ENCODE measurements at regions not wholly inside any gene's neighbourhood (a gene's known extent, or its start where the extent isn't known, plus 50 kb on each side); places are given as distances from the start of the nearest gene placed in this dataset.

- DNase-seq = no peak
Observed at GRCh38 chr4:57661517-57662090, 551.4 kb upstream of the IGFBP7 start.

GRCh38 chr4:57658673-57659072 is 548.5 kb upstream of the IGFBP7 start:
- no peak for DNase-seq

GRCh38 chr4:57658188-57658587 is 548.0 kb upstream of the IGFBP7 start:
- DNase-seq = no peak

DNA sequence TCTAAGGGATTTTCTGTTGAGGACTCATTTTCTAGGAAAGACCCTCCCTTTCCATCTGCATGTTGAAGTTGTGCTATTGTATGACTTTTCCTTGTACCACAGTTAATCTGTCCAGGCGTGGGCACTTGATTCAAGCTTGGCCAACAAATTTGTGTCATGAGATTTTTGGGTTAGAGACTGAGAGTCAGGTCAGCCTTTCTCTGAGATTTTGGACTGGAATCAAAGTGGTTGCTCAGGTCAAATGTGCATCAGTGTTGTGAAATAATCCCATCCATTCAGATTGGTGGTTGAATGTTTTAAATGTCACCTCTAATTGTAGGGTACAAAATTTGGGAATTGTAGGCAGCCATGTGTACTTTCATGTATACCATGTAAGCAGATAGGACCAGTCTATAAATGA is 545.2 kb upstream of the IGFBP7 start:
- DNase-seq = no peak

GRCh38 chr4:57652779-57653178 is 542.6 kb upstream of the IGFBP7 start:
- peak in 1 of 3 experiments; percentile 58 for DNase-seq

- no peak for DNase-seq
Observed at GRCh38 chr4:57640391-57641100, 530.4 kb upstream of the IGFBP7 start.

GRCh38 chr4:57639561-57640382 is 529.6 kb upstream of the IGFBP7 start:
- DNase-seq = no peak

GRCh38 chr4:57635910-57636309 is 525.7 kb upstream of the IGFBP7 start:
- DNase-seq = no peak

- no peak for DNase-seq
Observed at GRCh38 chr4:57633212-57633859, 523.2 kb upstream of the IGFBP7 start.

GRCh38 chr4:57632564-57632963 is 522.4 kb upstream of the IGFBP7 start:
- DNase-seq = no peak

- no peak for DNase-seq
Observed at GRCh38 chr4:57631147-57631546, 521.0 kb upstream of the IGFBP7 start.

GRCh38 chr4:57628004-57628403 is 517.8 kb upstream of the IGFBP7 start:
- DNase-seq = no peak

- DNase-seq = peak in 2 of 3 experiments; percentile 14 to 63
Observed at GRCh38 chr4:57614257-57614932, 504.2 kb upstream of the IGFBP7 start.

DNA sequence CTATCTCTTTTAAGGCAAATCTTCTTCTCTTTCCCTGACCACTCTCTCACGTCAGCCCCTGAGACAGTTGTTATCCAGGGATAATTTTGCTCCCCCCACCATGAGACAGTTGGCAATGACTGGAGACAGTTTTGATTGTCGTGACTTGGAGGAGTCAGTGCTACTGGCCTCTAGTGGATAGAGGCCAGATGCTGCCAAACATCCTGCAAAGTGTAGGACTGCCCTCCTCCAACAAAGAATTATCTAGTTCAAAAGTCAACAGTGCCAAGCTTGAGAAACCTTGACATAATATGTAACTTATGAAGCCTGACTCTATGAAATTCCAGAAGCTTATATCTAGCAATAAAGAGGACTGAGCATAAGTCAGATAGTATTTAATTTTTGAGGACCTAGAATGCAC is 502.1 kb upstream of the IGFBP7 start:
- no peak for DNase-seq

GRCh38 chr4:57607566-57608180 is 497.5 kb upstream of the IGFBP7 start:
- DNase-seq = peak in 1 of 3 experiments; percentile 16

GRCh38 chr4:57605376-57605775 is 495.2 kb upstream of the IGFBP7 start:
- DNase-seq = no peak

- DNase-seq = no peak
Observed at GRCh38 chr4:57602141-57602540, 492.0 kb upstream of the IGFBP7 start.

GRCh38 chr4:57591073-57591472 is 480.9 kb upstream of the IGFBP7 start:
- no peak for DNase-seq

DNA sequence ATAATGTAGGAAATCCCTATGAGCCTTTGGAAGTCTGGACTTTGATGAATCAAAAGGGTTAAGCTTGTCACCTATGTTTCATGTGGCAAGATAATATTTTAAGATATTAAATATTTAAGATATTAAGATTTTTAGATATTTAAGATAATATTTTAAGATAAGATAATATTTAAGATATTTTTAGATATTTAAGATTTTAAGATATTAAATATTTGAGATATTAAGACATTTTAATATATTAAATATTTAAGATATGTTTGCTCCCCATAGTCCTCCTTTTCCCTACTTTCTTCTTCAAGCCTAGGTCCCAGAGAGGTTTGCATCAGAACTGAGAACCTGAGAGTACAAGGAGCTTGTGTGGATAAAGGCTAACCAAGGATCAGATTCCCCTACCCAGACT is 478.4 kb upstream of the IGFBP7 start:
- DNase-seq = no peak

DNA sequence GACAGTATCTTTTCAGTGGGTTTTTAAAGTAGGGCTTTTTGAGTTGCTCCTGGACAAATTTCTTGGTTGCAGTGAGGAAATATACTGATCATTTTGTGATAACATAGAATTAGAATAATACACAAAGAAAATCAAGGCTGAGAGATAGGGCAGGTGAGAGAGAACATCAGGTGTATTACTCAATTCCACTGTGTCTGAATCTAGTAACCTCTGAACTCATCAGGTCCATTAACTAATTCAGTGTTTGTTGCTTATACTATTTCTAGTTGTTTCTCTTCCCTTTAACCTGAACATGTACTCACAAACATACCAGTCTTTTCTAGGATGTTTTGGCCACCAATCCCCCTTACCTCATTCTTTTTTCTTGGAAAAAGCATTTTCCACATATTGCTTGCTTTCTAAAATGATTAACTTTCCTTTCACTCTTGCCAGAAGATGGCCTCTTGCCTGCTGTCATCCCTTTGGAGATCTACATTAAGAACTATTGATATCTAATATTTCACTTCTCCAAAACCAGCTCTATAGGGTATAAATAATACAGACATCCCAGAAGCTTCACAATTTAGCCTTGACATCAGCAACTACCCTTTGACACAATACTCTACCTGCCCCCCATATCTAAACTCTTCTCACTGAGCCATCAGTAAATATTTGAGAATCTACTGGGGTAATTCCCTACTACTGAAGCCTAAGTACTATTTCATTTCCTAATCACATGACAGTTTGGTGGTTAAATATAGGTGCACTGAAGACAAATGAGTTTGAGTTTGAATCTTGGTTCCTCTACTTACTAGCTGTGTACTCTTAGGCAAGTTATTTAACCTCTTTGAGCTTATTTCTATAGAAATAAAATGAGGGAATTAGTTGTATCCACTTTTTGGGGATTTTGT is 470.8 kb upstream of the IGFBP7 start:
- DNase-seq = no peak

GRCh38 chr4:57575426-57575825 is 465.2 kb upstream of the IGFBP7 start:
- DNase-seq = peak in 1 of 3 experiments; percentile 2

Data from NCI-H1417 (cell line).